SK-N-MC (cell line): ENCODE measurements at regions not wholly inside any gene's neighbourhood (a gene's known extent, or its start where the extent isn't known, plus 50 kb on each side); places are given as distances from the start of the nearest gene placed in this dataset.
"Not testable (repeated sequence)": the region's sequence is repeated elsewhere in the genome, so short reads cannot be mapped to it uniquely, and the experiment has no call there.

Experiments
- DNase-seq: peaks from one replicate; pipeline ENCODE4 v3.0.0-alpha.2; 2011; ENCODE audit warnings: low read depth, low spot score
- H3K27ac ChIP-seq: fragments of 200-600 bp; sonication (generic); 2 replicates; pipeline ENCODE4 v1.5.1; 2016; ENCODE audit warnings: mixed run types
- H3K36me3 ChIP-seq: fragments of 200-600 bp; sonication (generic); 2 replicates; pipeline ENCODE4 v1.6.1; 2017; ENCODE audit warnings: antibody characterized with exemption, low read length, mixed read lengths; ENCODE audit not compliant: insufficient read depth
- H3K4me3 ChIP-seq: fragments of 200-600 bp; sonication (generic); 2 replicates; pipeline ENCODE4 v1.5.1; 2016
- H3K9ac ChIP-seq: fragments of 200-600 bp; sonication (generic); 2 replicates; pipeline ENCODE4 v1.8.0; 2017; ENCODE audit warnings: mixed run types, mixed read lengths; ENCODE audit not compliant: insufficient read length
- H3K9me3 ChIP-seq: fragments of 200-600 bp; sonication (generic); 2 replicates; pipeline ENCODE4 v1.6.1; 2017; ENCODE audit warnings: low read depth, mild to moderate bottlenecking, antibody characterized with exemption, low read length, moderate library complexity, mixed read lengths
- EZH2 ChIP-seq: fragments of 200-600 bp; sonication (generic); IDR thresholded peaks from one replicate; pipeline ENCODE4 v1.6.1; 2017; ENCODE audit warnings: antibody characterized with exemption
- FOXP2 ChIP-seq: optimal IDR thresholded peaks from 2 replicates; pipeline ENCODE3; 2011; ENCODE audit warnings: mild to moderate bottlenecking, moderate library complexity; ENCODE audit not compliant: insufficient read depth; ENCODE audit errors: extremely low read length, control extremely low read depth
- POLR2AphosphoS5 ChIP-seq: IDR thresholded peaks from 2 replicates; pipeline ENCODE4 v1.6.1; 2012; ENCODE audit warnings: mild to moderate bottlenecking, low read depth, low read length, borderline replicate concordance

- Histone ChIP-seq H3K27ac (no peak overlapping the region), H3K36me3 (no peaks in the 10 kb centered on the region), H3K9ac (no peak overlapping the region), H3K4me3 (no peak overlapping the region), H3K9me3 (no peaks in the 10 kb centered on the region)
- no peak for TF ChIP-seq POLR2AphosphoS5
- TF ChIP-seq EZH2, result no peak
- TF ChIP-seq FOXP2, result no peak
- DNase-seq, result no peak
Observed at GRCh38 chr10:34957531-34957930, 132.6 kb downstream of the CUL2 start.

- no peaks in the 10 kb centered on the region for H3K9me3 ChIP-seq
- no peak overlapping the region for H3K27ac ChIP-seq
- H3K4me3 ChIP-seq, result no peak overlapping the region
- TF ChIP-seq FOXP2, result no peak
- no peak for TF ChIP-seq POLR2AphosphoS5
- TF ChIP-seq EZH2, result no peak
- no peaks in the 10 kb centered on the region for H3K36me3 ChIP-seq
- no peak overlapping the region for H3K9ac ChIP-seq
- no peak for DNase-seq
Observed at GRCh38 chr10:34956756-34957155, 133.4 kb downstream of the CUL2 start.

GRCh38 chr10:34955391-34955790 is 134.8 kb downstream of the CUL2 start:
- no peak overlapping the region for H3K27ac ChIP-seq
- no peak overlapping the region for H3K4me3 ChIP-seq
- peak; percentile 6 for DNase-seq
- no peaks in the 10 kb centered on the region for H3K36me3 ChIP-seq
- H3K9ac ChIP-seq, result no peak overlapping the region
- TF ChIP-seq EZH2, result no peak
- no peak for TF ChIP-seq FOXP2
- no peak for TF ChIP-seq POLR2AphosphoS5
- no peaks in the 10 kb centered on the region for H3K9me3 ChIP-seq

- H3K9me3 ChIP-seq, result no peaks in the 10 kb centered on the region
- no peaks in the 10 kb centered on the region for H3K36me3 ChIP-seq
- DNase-seq, result no peak
- no peak overlapping the region for H3K9ac ChIP-seq
- H3K27ac ChIP-seq, result no peak overlapping the region
- TF ChIP-seq FOXP2 (no peak), EZH2 (no peak), POLR2AphosphoS5 (no peak)
- H3K4me3 ChIP-seq, result no peak overlapping the region
Observed at GRCh38 chr10:34954142-34954541, 136.0 kb downstream of the CUL2 start.

- not testable (repeated sequence) for H3K9me3 ChIP-seq, H3K36me3 ChIP-seq, H3K4me3 ChIP-seq, H3K9ac ChIP-seq
- DNase-seq, result peak; percentile 32
- peak overlapping the region; percentile 25; the same call in 1 of the 2 replicates for H3K27ac ChIP-seq
Observed at GRCh38 chr10:34951263-34951887, 136.3 kb upstream of the PARD3 start.

GRCh38 chr10:34945951-34946522 is 130.9 kb upstream of the PARD3 start:
- not testable (repeated sequence) for DNase-seq, H3K27ac ChIP-seq, H3K4me3 ChIP-seq, H3K9ac ChIP-seq, H3K36me3 ChIP-seq, H3K9me3 ChIP-seq

GRCh38 chr10:34941471-34942357 is 126.6 kb upstream of the PARD3 start:
- Histone ChIP-seq H3K27ac (no peak overlapping the region), H3K36me3 (no peaks in the 10 kb centered on the region), H3K4me3 (no peak overlapping the region), H3K9ac (no peak overlapping the region), H3K9me3 (no peaks in the 10 kb centered on the region)
- DNase-seq, result no peak
- no peak for TF ChIP-seq POLR2AphosphoS5
- no peak for TF ChIP-seq EZH2
- TF ChIP-seq FOXP2, result no peak

- H3K9ac ChIP-seq, result no peak overlapping the region
- H3K36me3 ChIP-seq, result no peaks in the 10 kb centered on the region
- H3K9me3 ChIP-seq, result no peaks in the 10 kb centered on the region
- no peak overlapping the region for H3K4me3 ChIP-seq
- TF ChIP-seq FOXP2, result no peak
- no peak for TF ChIP-seq EZH2
- TF ChIP-seq POLR2AphosphoS5, result no peak
- no peak for DNase-seq
- no peak overlapping the region for H3K27ac ChIP-seq
Observed at GRCh38 chr10:34940436-34940835, 125.3 kb upstream of the PARD3 start.

- Histone ChIP-seq H3K9ac (no peak overlapping the region), H3K4me3 (no peak overlapping the region), H3K9me3 (no peaks in the 10 kb centered on the region), H3K27ac (no peak overlapping the region), H3K36me3 (no peaks in the 10 kb centered on the region)
- DNase-seq, result no peak
- no peak for TF ChIP-seq FOXP2
- no peak for TF ChIP-seq EZH2
- TF ChIP-seq POLR2AphosphoS5, result no peak
Observed at GRCh38 chr10:34938399-34938670, 123.2 kb upstream of the PARD3 start.

GRCh38 chr10:34937643-34938398 is 122.7 kb upstream of the PARD3 start:
- not testable (repeated sequence) for DNase-seq

More at GRCh38 chr10:34937643-34938398, 122.7 kb upstream of the PARD3 start:
- H3K4me3 ChIP-seq, H3K27ac ChIP-seq, H3K9me3 ChIP-seq, H3K36me3 ChIP-seq, H3K9ac ChIP-seq: not testable (repeated sequence)
